H1 (cell line): ENCODE measurements at regions not wholly inside any gene's neighbourhood (a gene's known extent, or its start where the extent isn't known, plus 50 kb on each side); places are given as distances from the start of the nearest gene placed in this dataset.

Experiments
- CTCF ChIA-PET: fragments of 300-600 bp; sonication (Branson Sonifier 250); formaldehyde crosslinking; loops from one replicate; lab custom pipeline; 2021; ENCODE audit not compliant: partially characterized antibody; lab: Charles Lee
- POLR2A ChIA-PET: fragments of 300-600 bp; sonication (Branson Sonifier 250); formaldehyde crosslinking; loops from one replicate; lab custom pipeline; 2021; ENCODE audit warnings: inconsistent platforms; ENCODE audit not compliant: partially characterized antibody; lab: Charles Lee
- DNase-seq, 2 experiments: peaks; one replicate each; pipeline versions ENCODE4 v3.0.0 to v3.0.0-alpha.2; 2010 to 2022; ENCODE audit warnings: low spot score in 2 of 2, low read depth in 1 of 2, mixed read lengths in 1 of 2
- FAIRE-seq: peaks from 2 replicates; lab custom pipeline; 2011; peaks lifted over from hg19 to GRCh38; lab: Jason Lieb, UNC
- H2AFZ ChIP-seq: 2 replicates; pipeline ENCODE4 v1.8.1; 2012; ENCODE audit warnings: low read length, inconsistent platforms
- H2AK5ac ChIP-seq: 2 replicates; pipeline ENCODE4 v1.6.1; 2013; ENCODE audit warnings: low read depth, low read length
- H2BK120ac ChIP-seq: replicated peaks from 2 replicates; pipeline ENCODE3; 2013; ENCODE audit warnings: low read depth, low read length, inconsistent platforms
- H2BK12ac ChIP-seq: 2 replicates; pipeline ENCODE4 v1.6.1; 2013; ENCODE audit warnings: low read depth, low read length
- H2BK15ac ChIP-seq: 2 replicates; pipeline ENCODE4 v1.6.1; 2013; ENCODE audit warnings: low read length
- H2BK20ac ChIP-seq: 2 replicates; pipeline ENCODE4 v1.6.1; 2013; ENCODE audit warnings: low read length
- H2BK5ac ChIP-seq: 2 replicates; pipeline ENCODE4 v1.6.1; 2013; ENCODE audit warnings: low read depth, low read length
- H3K14ac ChIP-seq: 2 replicates; pipeline ENCODE4 v1.6.1; 2013; ENCODE audit warnings: inconsistent platforms; ENCODE audit not compliant: insufficient read length
- H3K18ac ChIP-seq: 2 replicates; pipeline ENCODE4 v1.6.1; 2013; ENCODE audit warnings: low read length; ENCODE audit errors: extremely low read depth
- H3K23ac ChIP-seq: 2 replicates; pipeline ENCODE4 v1.6.1; 2013; ENCODE audit warnings: inconsistent platforms; ENCODE audit not compliant: insufficient read length
- H3K23me2 ChIP-seq: 2 replicates; pipeline ENCODE4 v1.6.1; 2013; ENCODE audit warnings: low read depth, low read length
- H3K27ac ChIP-seq: 2 replicates; pipeline ENCODE4 v1.6.1; 2011; ENCODE audit warnings: low read depth, low read length, inconsistent platforms
- H3K27me3 ChIP-seq, 4 experiments: replicated peaks in 1 of 4; 1 replicate in 1 of 4; 2 replicates in 3 of 4; pipeline versions ENCODE4 v1.6.1 to v1.8.1; 2011 to 2013; ENCODE audit warnings: low read length in 3 of 4, mild to moderate bottlenecking in 3 of 4, inconsistent platforms in 2 of 4, mixed read lengths in 2 of 4, moderate library complexity in 1 of 4; ENCODE audit not compliant: control insufficient read depth in 3 of 4, insufficient read depth in 3 of 4; ENCODE audit errors: extremely low read depth in 1 of 4
- H3K36me3 ChIP-seq, 4 experiments: 2 replicates each; pipeline versions ENCODE4 v1.6.1 to v1.8.1; 2011 to 2013; ENCODE audit warnings: mild to moderate bottlenecking in 4 of 4, low read length in 3 of 4, moderate library complexity in 2 of 4, control low read depth in 1 of 4, inconsistent platforms in 1 of 4; ENCODE audit not compliant: insufficient read depth in 4 of 4, control insufficient read depth in 2 of 4
- H3K4ac ChIP-seq: replicated peaks from 2 replicates; pipeline ENCODE3; 2013; ENCODE audit warnings: low read length, low read depth, mixed read lengths, inconsistent platforms; ENCODE audit not compliant: insufficient read length
- H3K4me1 ChIP-seq, 4 experiments: replicated peaks in 1 of 4; 1 replicate in 1 of 4; 2 replicates in 3 of 4; pipeline versions ENCODE4 v1.6.1 to v1.8.1; 2011 to 2013; ENCODE audit warnings: low read length in 3 of 4, inconsistent platforms in 2 of 4, mixed read lengths in 1 of 4; ENCODE audit not compliant: insufficient read depth in 4 of 4, control insufficient read depth in 3 of 4
- H3K4me2 ChIP-seq, 2 experiments: 2 replicates each; pipeline versions ENCODE4 v1.6.1 to v1.8.1; 2011 to 2013; ENCODE audit warnings: low read depth in 2 of 2, low read length in 2 of 2, control low read depth in 1 of 2, inconsistent platforms in 1 of 2, mild to moderate bottlenecking in 1 of 2; ENCODE audit not compliant: insufficient read depth in 1 of 2
- H3K4me3 ChIP-seq, 4 experiments: fragments of 200-600, 300-600 bp in 1 of 4; sonication (generic), shearing (Covaris generic), sonication (Bioruptor Twin) in 1 of 4; 2 replicates each; pipeline versions ENCODE4 v1.5.1 to v1.8.1; 2011 to 2016; ENCODE audit warnings: low read length in 4 of 4, low read depth in 3 of 4, control low read depth in 2 of 4, inconsistent platforms in 2 of 4, mild to moderate bottlenecking in 2 of 4, mixed read lengths in 1 of 4, moderate library complexity in 1 of 4; ENCODE audit not compliant: insufficient read depth in 2 of 4; ENCODE audit errors: extremely low read depth in 1 of 4
- H3K56ac ChIP-seq: replicated peaks from 2 replicates; pipeline ENCODE3; 2013; ENCODE audit warnings: low read depth, mild to moderate bottlenecking, mixed read lengths, low read length, inconsistent platforms; ENCODE audit not compliant: insufficient read length
- H3K79me1 ChIP-seq: 2 replicates; pipeline ENCODE4 v1.6.1; 2013; ENCODE audit warnings: low read depth, low read length, control low read depth
- H3K79me2 ChIP-seq, 2 experiments: 2 replicates each; pipeline versions ENCODE4 v1.6.1 to v1.8.1; 2012 to 2013; ENCODE audit warnings: low read length in 2 of 2, mild to moderate bottlenecking in 2 of 2, inconsistent platforms in 1 of 2; ENCODE audit not compliant: insufficient read depth in 2 of 2, control insufficient read depth in 1 of 2
- H3K9ac ChIP-seq, 4 experiments: replicated peaks in 1 of 4; 1 replicate in 1 of 4; 2 replicates in 3 of 4; pipeline versions ENCODE4 v1.6.1 to v1.8.1; 2011 to 2013; ENCODE audit warnings: low read depth in 3 of 4, low read length in 3 of 4, control low read depth in 2 of 4, mild to moderate bottlenecking in 2 of 4, moderate library complexity in 2 of 4, inconsistent platforms in 1 of 4; ENCODE audit errors: extremely low read depth in 1 of 4
- H3K9me3 ChIP-seq, 2 experiments: 2 replicates each; pipeline versions ENCODE4 v1.6.1 to v1.8.1; 2012 to 2013; ENCODE audit warnings: mild to moderate bottlenecking in 2 of 2, moderate library complexity in 2 of 2, control low read depth in 1 of 2, inconsistent platforms in 1 of 2, low read depth in 1 of 2, low read length in 1 of 2, mixed read lengths in 1 of 2; ENCODE audit not compliant: insufficient read depth in 2 of 2
- H4K20me1 ChIP-seq, 2 experiments: replicated peaks in 1 of 2; 2 replicates each; pipeline versions ENCODE3 to v1.8.1; 2011 to 2013; ENCODE audit warnings: inconsistent platforms in 2 of 2, low read length in 2 of 2, mild to moderate bottlenecking in 1 of 2; ENCODE audit not compliant: insufficient read depth in 2 of 2, control insufficient read depth in 1 of 2
- H4K5ac ChIP-seq: 2 replicates; pipeline ENCODE4 v1.6.1; 2013; ENCODE audit warnings: low read length, low read depth, mixed read lengths, inconsistent platforms; ENCODE audit not compliant: insufficient read length
- H4K8ac ChIP-seq: 2 replicates; pipeline ENCODE4 v1.8.0; 2013; ENCODE audit warnings: mild to moderate bottlenecking, moderate library complexity, low read length, inconsistent platforms; ENCODE audit not compliant: insufficient read depth; ENCODE audit errors: extremely low read depth
- H4K91ac ChIP-seq: replicated peaks from 2 replicates; pipeline ENCODE3; 2013; ENCODE audit warnings: low read length, mixed read lengths, inconsistent platforms; ENCODE audit not compliant: insufficient read length
- CHD1 ChIP-seq: IDR thresholded peaks from 2 replicates; pipeline ENCODE4 v1.6.1; 2012; ENCODE audit warnings: low read depth, low read length, improper control_type of control experiment
- E2F6 ChIP-seq: IDR thresholded peaks from 2 replicates; pipeline ENCODE4 v1.6.1; 2012; ENCODE audit warnings: inconsistent platforms
- EGR1 ChIP-seq: IDR thresholded peaks from 2 replicates; pipeline ENCODE4 v1.6.1; 2011; ENCODE audit warnings: low read depth, low read length, borderline replicate concordance
- FOSL1 ChIP-seq: IDR thresholded peaks from 2 replicates; pipeline ENCODE4 v1.6.1; 2011; ENCODE audit warnings: mild to moderate bottlenecking, low read depth, low read length, moderate library complexity; ENCODE audit not compliant: insufficient read depth
- HDAC6 ChIP-seq: IDR thresholded peaks from one replicate; pipeline ENCODE4 v1.7.1; 2012; ENCODE audit warnings: low read depth, mild to moderate bottlenecking, inconsistent platforms, low read length, moderate library complexity
- JUN ChIP-seq: IDR thresholded peaks from 2 replicates; pipeline ENCODE4 v1.6.1; 2011; ENCODE audit warnings: low read depth, mild to moderate bottlenecking, improper control_type of control experiment, low read length
- MAX ChIP-seq: IDR thresholded peaks from 2 replicates; pipeline ENCODE4 v1.6.1; 2012; ENCODE audit warnings: inconsistent platforms
- NRF1 ChIP-seq: IDR thresholded peaks from 2 replicates; pipeline ENCODE4 v1.6.1; 2011; ENCODE audit warnings: mild to moderate bottlenecking, low read depth, low read length, improper control_type of control experiment
- SUZ12 ChIP-seq: fragments of 200-600 bp; sonication (generic); IDR thresholded peaks from 2 replicates; pipeline ENCODE4 v1.6.1; 2012; ENCODE audit warnings: mild to moderate bottlenecking, inconsistent platforms, low read length, moderate library complexity, mixed read lengths
- WGBS, 2 experiments: shearing (Covaris generic) in 1 of 2; methylation state at CpG; one replicate each; pipeline versions ENCODE4 v1.1.6 to v1.1.7; 2013 to 2015; ENCODE audit warnings: low lambda C conversion rate in 2 of 2, mixed read lengths in 2 of 2, inconsistent platforms in 1 of 2, low coverage in 1 of 2, missing lambda C conversion rate in 1 of 2; ENCODE audit not compliant: insufficient replicate concordance in 2 of 2, insufficient coverage in 1 of 2, insufficient read length in 1 of 2; ENCODE audit errors: extremely low coverage in 1 of 2, missing lambda C conversion rate in 1 of 2; 5-methylcytosine and 5-hydroxymethylcytosine counted together

GRCh38 chr4:44961001-44961755 lies 234.8 kb upstream of the GNPDA2 start:
- Histone ChIP-seq H2BK12ac (no peak overlapping the region), H2AFZ (no peak overlapping the region), H4K20me1 (no peaks in the 10 kb centered on the region), H4K8ac (no peak overlapping the region), H2BK120ac (no peak overlapping the region), H3K4me1 (no peaks in the 10 kb centered on the region), H3K4me3 (no peak overlapping the region), H3K56ac (no peak overlapping the region), H3K14ac (no peak overlapping the region), H3K79me1 (no peaks in the 10 kb centered on the region), H3K18ac (no peak overlapping the region), H3K4ac (no peak overlapping the region), H4K5ac (no peak overlapping the region), H2BK15ac (no peak overlapping the region), H3K36me3 (no peaks in the 10 kb centered on the region), H2BK20ac (no peak overlapping the region), H3K23me2 (no peaks in the 10 kb centered on the region), H3K27me3 (no peaks in the 10 kb centered on the region), H2BK5ac (no peak overlapping the region), H3K23ac (no peak overlapping the region), H4K91ac (no peak overlapping the region), H3K4me2 (no peak overlapping the region), H2AK5ac (no peak overlapping the region), H3K9me3 (no peaks in the 10 kb centered on the region), H3K9ac (no peak overlapping the region), H3K79me2 (no peaks in the 10 kb centered on the region), H3K27ac (no peak overlapping the region)
- no peak for DNase-seq
- POLR2A ChIA-PET, result no interaction called here
- CTCF ChIA-PET, result interaction anchor here (0.5 kb wide), 1 partner anchor 314 kb away, joined by 4 read pairs; no protein-coding TSS in a partner anchor
- no peak for TF ChIP-seq SUZ12
- TF ChIP-seq FOSL1, result no peak
- no peak for TF ChIP-seq MAX
- TF ChIP-seq HDAC6, result no peak
- no peak for TF ChIP-seq EGR1
- no peak for TF ChIP-seq CHD1
- no peak for TF ChIP-seq NRF1
- no peak for TF ChIP-seq E2F6
- TF ChIP-seq JUN, result no peak
- no peak for FAIRE-seq
- 78% methylated on average over 1 of the region's 1 CpG; no CpG with 5 or more reads in 1 of the 2 experiments for WGBS, 2 experiments
